ENCODE measurements at regions not wholly inside any gene's neighbourhood (a gene's known extent, or its start where the extent isn't known, plus 50 kb on each side); places are given as distances from the start of the nearest gene placed in this dataset.
A peak's percentile ranks its signal among the peaks of the same experiment; 100 is the strongest.

DNA sequence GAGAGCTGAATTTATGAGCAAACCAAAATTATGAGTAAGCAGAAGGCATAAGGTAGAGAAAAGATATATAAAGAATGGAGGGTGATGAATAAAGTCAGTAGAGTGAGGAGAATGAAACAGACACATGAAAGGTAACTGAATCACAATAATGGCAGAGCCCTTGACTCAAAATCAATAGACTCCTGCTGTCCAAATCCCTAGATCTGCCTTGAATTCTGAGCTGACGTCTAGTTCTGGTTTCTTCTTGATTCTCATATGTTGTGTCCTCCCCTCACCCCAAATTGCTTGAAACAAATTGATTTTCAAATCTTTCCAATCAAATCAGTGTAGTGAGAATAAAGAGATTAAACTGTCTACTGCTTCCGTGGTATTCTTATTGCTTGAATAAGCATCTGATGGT lies 86.6 kb upstream of the IQCM start:
- Histone ChIP-seq H3K4me1 (ENCODE audit: control insufficient read depth in 1 of 2, extremely low read depth in 1 of 2, insufficient read depth in 2 of 2, low read length in 2 of 2) (no peaks in the 10 kb centered on the region), H3K4me3 (ENCODE audit: control insufficient read depth in 1 of 2, extremely low read depth in 1 of 2, low read length in 1 of 2) (no peak overlapping the region), H3K36me3 (ENCODE audit: control insufficient read depth in 2 of 2, extremely low read depth in 1 of 2, insufficient read depth in 1 of 2, low read length in 1 of 2) (no peaks in the 10 kb centered on the region), H3K27me3 (replicated peaks in 1 of 2; ENCODE audit: control insufficient read depth in 2 of 2, extremely low read depth in 1 of 2, insufficient read depth in 2 of 2, low read length in 1 of 2) (no peaks in the 10 kb centered on the region), H3K27ac (ENCODE audit: low read length) (no peak overlapping the region), H3K9me3 (no peaks in the 10 kb centered on the region)
- H3K27ac Mint-ChIP-seq, result no peak overlapping the region
- H3K36me3 Mint-ChIP-seq, result no peaks in the 10 kb centered on the region
- no peaks in the 10 kb centered on the region for H3K4me1 Mint-ChIP-seq
- no peak overlapping the region for H3K4me3 Mint-ChIP-seq
- no peak for DNase-seq
- peaks cover 0 to 5% of the 10 kb centered on the region in 2 donors for H3K27me3 Mint-ChIP-seq
- no CpG with 5 or more reads among the region's 2 CpGs for WGBS (ENCODE audit: insufficient coverage)
- ChIA-PET POLR2A (no interaction called here), CTCF (no interaction called here)
- no peaks in the 10 kb centered on the region for H3K9me3 Mint-ChIP-seq
- ATAC-seq (replicated peaks in 1 of 4), result no peak

DNA sequence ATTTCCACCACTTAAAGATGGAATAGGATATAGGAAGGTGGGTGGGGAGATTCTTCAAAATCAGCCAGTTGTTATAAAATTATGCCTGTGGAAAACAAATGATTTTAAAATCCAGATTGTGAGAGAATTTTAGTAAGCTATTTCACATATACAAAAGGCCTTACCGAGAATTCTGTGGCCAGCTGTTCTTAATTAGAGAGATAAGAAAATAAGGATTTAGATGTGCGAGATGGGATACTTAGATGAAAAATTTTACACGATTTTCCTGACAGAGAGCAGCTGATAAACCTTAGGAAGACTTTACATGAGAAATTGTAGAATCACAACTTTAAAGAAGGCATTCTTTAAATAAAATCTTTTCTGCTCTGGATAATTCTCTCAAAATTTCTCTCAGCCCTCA lies 94.5 kb upstream of the IQCM start:
- no peaks in the 10 kb centered on the region for H3K9me3 ChIP-seq
- DNase-seq, result no peak
- no peaks in the 10 kb centered on the region for H3K36me3 ChIP-seq (ENCODE audit: control insufficient read depth in 2 of 2, extremely low read depth in 1 of 2, insufficient read depth in 1 of 2, low read length in 1 of 2)
- H3K27ac ChIP-seq (ENCODE audit: low read length), result no peak overlapping the region
- ChIA-PET POLR2A (no interaction called here), CTCF (no interaction called here)
- Mint-ChIP-seq H3K27ac (no peak overlapping the region), H3K36me3 (no peaks in the 10 kb centered on the region), H3K9me3 (no peaks in the 10 kb centered on the region), H3K4me1 (no peaks in the 10 kb centered on the region), H3K4me3 (no peak overlapping the region), H3K27me3 (peaks cover 2 to 4% of the 10 kb centered on the region in 2 donors)
- H3K27me3 ChIP-seq (replicated peaks in 1 of 2; ENCODE audit: control insufficient read depth in 2 of 2, extremely low read depth in 1 of 2, insufficient read depth in 2 of 2, low read length in 1 of 2), result no peaks in the 10 kb centered on the region
- no CpG with 5 or more reads among the region's 3 CpGs for WGBS (ENCODE audit: insufficient coverage)
- H3K4me3 ChIP-seq (ENCODE audit: control insufficient read depth in 1 of 2, extremely low read depth in 1 of 2, low read length in 1 of 2), result no peak overlapping the region
- no peaks in the 10 kb centered on the region for H3K4me1 ChIP-seq (ENCODE audit: control insufficient read depth in 1 of 2, extremely low read depth in 1 of 2, insufficient read depth in 2 of 2, low read length in 2 of 2)
- no peak for ATAC-seq (replicated peaks in 1 of 4)

DNA sequence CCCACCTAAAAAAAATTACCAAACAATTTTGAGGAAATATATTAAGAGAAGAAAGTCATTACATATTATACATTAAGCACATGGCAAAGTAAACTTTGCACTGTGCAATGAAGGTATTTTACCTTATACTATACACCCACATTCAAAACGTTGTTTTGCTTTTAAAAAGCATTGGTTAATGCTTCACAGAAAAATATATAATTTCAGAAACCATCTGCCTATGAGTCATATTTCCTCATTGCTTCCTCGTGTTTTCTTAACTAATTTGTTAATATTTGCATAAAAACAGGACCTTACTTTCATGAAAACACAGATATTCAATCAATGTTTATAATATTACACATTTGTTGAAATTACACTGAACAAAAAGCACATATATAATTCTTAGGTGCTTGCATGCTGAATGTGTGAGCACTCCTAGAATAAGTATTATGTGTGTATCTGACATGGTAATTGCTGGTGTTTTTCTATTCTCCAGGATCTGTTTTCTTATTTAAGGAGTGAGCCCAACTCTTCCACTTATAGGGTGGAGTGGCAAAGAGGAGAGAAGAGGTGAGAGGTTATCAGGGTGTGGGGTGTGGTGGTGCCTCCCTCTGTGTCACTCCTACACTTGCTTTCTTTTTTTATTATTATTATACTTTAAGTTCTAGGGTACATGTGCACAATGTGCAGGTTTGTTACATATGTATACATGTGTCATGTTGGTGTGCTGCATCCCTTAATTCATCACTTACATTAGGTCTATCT lies 95.1 kb upstream of the IQCM start:
- no peaks in the 10 kb centered on the region for H3K4me1 ChIP-seq (ENCODE audit: control insufficient read depth in 1 of 2, extremely low read depth in 1 of 2, insufficient read depth in 2 of 2, low read length in 2 of 2)
- no peaks in the 10 kb centered on the region for H3K9me3 Mint-ChIP-seq
- no peaks in the 10 kb centered on the region for H3K27me3 ChIP-seq (replicated peaks in 1 of 2; ENCODE audit: control insufficient read depth in 2 of 2, extremely low read depth in 1 of 2, insufficient read depth in 2 of 2, low read length in 1 of 2)
- no peaks in the 10 kb centered on the region for H3K36me3 Mint-ChIP-seq
- no peak overlapping the region for H3K4me3 Mint-ChIP-seq
- ChIA-PET CTCF (interaction anchor here in 1 of 2 donors (0.7 kb wide), 1 partner anchor 23 kb away, joined by 3 read pairs; no protein-coding TSS in a partner anchor), POLR2A (no interaction called here)
- H3K4me1 Mint-ChIP-seq, result no peaks in the 10 kb centered on the region
- H3K27ac ChIP-seq (ENCODE audit: low read length), result no peak overlapping the region
- H3K27ac Mint-ChIP-seq, result no peak overlapping the region
- H3K4me3 ChIP-seq (ENCODE audit: control insufficient read depth in 1 of 2, extremely low read depth in 1 of 2, low read length in 1 of 2), result no peak overlapping the region
- ATAC-seq (replicated peaks in 1 of 4) (no peak), DNase-seq (no peak)
- H3K36me3 ChIP-seq (ENCODE audit: control insufficient read depth in 2 of 2, extremely low read depth in 1 of 2, insufficient read depth in 1 of 2, low read length in 1 of 2), result no peaks in the 10 kb centered on the region
- peaks cover 4 to 6% of the 10 kb centered on the region in 2 donors for H3K27me3 Mint-ChIP-seq
- no peaks in the 10 kb centered on the region for H3K9me3 ChIP-seq
- no CpG with 5 or more reads among the region's 2 CpGs for WGBS (ENCODE audit: insufficient coverage)

DNA sequence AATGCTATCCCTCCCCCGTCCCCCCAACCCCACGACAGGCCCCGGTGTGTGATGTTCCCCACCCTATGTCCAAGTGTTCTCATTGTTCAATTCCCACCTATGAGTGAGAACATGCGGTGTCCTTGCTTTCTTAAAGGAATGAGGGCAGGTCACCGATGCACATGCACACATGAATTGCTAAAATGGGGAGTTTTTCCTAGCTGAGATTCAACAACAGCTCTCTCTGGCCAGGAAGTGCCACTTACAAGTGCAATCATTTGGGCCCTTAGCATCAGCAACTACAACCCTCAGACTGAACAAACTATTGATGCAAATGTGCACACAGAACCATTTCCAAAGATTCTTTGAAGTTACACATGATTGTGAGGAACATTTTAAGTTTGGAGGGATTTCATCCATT lies 95.7 kb upstream of the IQCM start:
- CTCF ChIA-PET, result interaction anchor here in 1 of 2 donors (0.7 kb wide), 1 partner anchor 23 kb away, joined by 3 read pairs; no protein-coding TSS in a partner anchor
- no peaks in the 10 kb centered on the region for H3K4me1 ChIP-seq (ENCODE audit: control insufficient read depth in 1 of 2, extremely low read depth in 1 of 2, insufficient read depth in 2 of 2, low read length in 2 of 2)
- no peak overlapping the region for H3K4me3 ChIP-seq (ENCODE audit: control insufficient read depth in 1 of 2, extremely low read depth in 1 of 2, low read length in 1 of 2)
- H3K27me3 ChIP-seq (replicated peaks in 1 of 2; ENCODE audit: control insufficient read depth in 2 of 2, extremely low read depth in 1 of 2, insufficient read depth in 2 of 2, low read length in 1 of 2), result no peaks in the 10 kb centered on the region
- H3K9me3 ChIP-seq, result no peaks in the 10 kb centered on the region
- POLR2A ChIA-PET, result no interaction called here
- ATAC-seq (replicated peaks in 1 of 4) (no peak), DNase-seq (no peak)
- no peak overlapping the region for H3K27ac ChIP-seq (ENCODE audit: low read length)
- H3K27me3 Mint-ChIP-seq, result peaks cover 4 to 6% of the 10 kb centered on the region in 2 donors
- 90% methylated on average over 2 of the region's 5 CpGs for WGBS (ENCODE audit: insufficient coverage)
- H3K4me3 Mint-ChIP-seq, result no peak overlapping the region
- H3K4me1 Mint-ChIP-seq, result no peaks in the 10 kb centered on the region
- no peaks in the 10 kb centered on the region for H3K9me3 Mint-ChIP-seq
- no peak overlapping the region for H3K27ac Mint-ChIP-seq
- no peaks in the 10 kb centered on the region for H3K36me3 Mint-ChIP-seq
- no peaks in the 10 kb centered on the region for H3K36me3 ChIP-seq (ENCODE audit: control insufficient read depth in 2 of 2, extremely low read depth in 1 of 2, insufficient read depth in 1 of 2, low read length in 1 of 2)

DNA sequence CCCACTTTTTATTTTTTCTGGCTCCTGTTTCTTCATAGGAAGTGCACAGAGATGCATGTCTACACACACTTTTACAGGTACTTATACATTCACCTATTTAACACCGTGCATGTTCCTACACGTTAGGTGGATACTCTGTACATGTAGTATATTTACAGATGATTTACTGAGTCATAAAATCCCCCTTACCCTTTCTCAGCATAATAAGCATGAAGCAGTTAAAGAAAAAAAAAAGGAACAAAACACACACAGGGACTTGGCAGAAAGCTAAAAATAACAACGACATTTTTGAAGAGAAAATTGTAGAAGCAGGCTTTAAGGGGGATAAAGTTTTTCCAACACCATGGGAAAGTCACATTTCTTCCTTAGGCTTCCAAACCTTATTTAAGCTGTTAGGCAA lies 96.4 kb upstream of the IQCM start:
- no peaks in the 10 kb centered on the region for H3K27me3 ChIP-seq (replicated peaks in 1 of 2; ENCODE audit: control insufficient read depth in 2 of 2, extremely low read depth in 1 of 2, insufficient read depth in 2 of 2, low read length in 1 of 2)
- H3K4me3 ChIP-seq (ENCODE audit: control insufficient read depth in 1 of 2, extremely low read depth in 1 of 2, low read length in 1 of 2), result no peak overlapping the region
- ChIA-PET POLR2A (no interaction called here), CTCF (no interaction called here)
- ATAC-seq (replicated peaks in 1 of 4) (no peak), DNase-seq (no peak)
- peaks cover 4 to 6% of the 10 kb centered on the region in 2 donors for H3K27me3 Mint-ChIP-seq
- H3K4me3 Mint-ChIP-seq, result no peak overlapping the region
- no peak overlapping the region for H3K27ac ChIP-seq (ENCODE audit: low read length)
- WGBS (ENCODE audit: insufficient coverage), result no CpG with 5 or more reads among the region's 3 CpGs
- H3K9me3 ChIP-seq, result no peaks in the 10 kb centered on the region
- H3K4me1 ChIP-seq (ENCODE audit: control insufficient read depth in 1 of 2, extremely low read depth in 1 of 2, insufficient read depth in 2 of 2, low read length in 2 of 2), result no peaks in the 10 kb centered on the region
- H3K36me3 ChIP-seq (ENCODE audit: control insufficient read depth in 2 of 2, extremely low read depth in 1 of 2, insufficient read depth in 1 of 2, low read length in 1 of 2), result no peaks in the 10 kb centered on the region
- no peaks in the 10 kb centered on the region for H3K4me1 Mint-ChIP-seq
- no peaks in the 10 kb centered on the region for H3K9me3 Mint-ChIP-seq
- H3K27ac Mint-ChIP-seq, result no peak overlapping the region
- no peaks in the 10 kb centered on the region for H3K36me3 Mint-ChIP-seq

DNA sequence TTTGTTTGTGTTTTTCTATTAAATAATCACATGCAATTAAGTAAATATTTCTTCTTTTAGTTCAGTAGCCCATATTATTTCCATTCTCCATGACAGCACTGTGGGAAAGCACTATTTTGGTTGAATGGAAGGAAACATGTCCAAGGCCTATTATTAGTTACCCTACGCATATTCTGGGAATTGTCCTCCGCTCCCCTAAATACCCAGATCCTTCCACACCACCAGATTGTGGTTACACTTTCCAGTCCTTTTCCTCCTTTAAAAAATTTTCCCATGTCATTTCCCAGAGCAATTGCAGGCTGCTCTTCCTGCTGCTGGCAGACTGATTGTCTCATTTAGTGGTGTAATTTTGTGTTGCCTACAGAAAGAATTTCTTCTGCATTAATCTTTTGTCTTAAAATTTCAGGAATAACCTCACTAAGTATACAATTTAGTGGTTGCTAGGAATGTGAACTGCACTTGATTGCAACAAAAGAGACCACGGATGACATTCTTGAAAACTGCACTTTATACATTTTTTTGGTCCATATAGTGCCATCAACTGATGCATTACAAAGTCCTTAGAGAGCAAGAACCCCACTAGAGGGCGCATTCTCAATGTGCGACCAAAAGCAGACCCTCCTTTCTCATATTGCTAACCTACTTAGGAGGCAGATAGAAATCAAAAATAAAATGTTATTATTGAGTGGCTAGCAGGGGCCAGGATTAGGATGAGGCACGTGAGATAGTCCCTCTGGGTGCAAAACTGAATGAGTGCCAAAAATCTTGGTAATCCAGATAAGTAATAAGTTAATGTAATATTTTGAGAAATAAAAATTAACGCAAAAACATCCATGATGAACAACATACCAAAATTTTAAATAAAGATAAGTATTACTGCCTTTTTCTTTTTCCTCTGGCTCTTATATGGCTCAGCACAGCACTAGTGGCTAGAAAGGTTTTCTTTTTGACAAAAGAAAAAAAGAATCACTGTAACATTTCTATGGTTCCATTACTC lies 98.8 kb upstream of the IQCM start:
- peaks cover 4 to 6% of the 10 kb centered on the region in 2 donors for H3K27me3 Mint-ChIP-seq
- DNase-seq, result peak in 3 of 35 experiments; percentile 0 to 17 (median 4)
- POLR2A ChIA-PET, result no interaction called here
- CTCF ChIA-PET, result no interaction called here
- ATAC-seq (replicated peaks in 1 of 4), result no peak
- Histone ChIP-seq H3K9me3 (no peaks in the 10 kb centered on the region), H3K27me3 (replicated peaks in 1 of 2; ENCODE audit: control insufficient read depth in 2 of 2, extremely low read depth in 1 of 2, insufficient read depth in 2 of 2, low read length in 1 of 2) (no peaks in the 10 kb centered on the region), H3K4me1 (ENCODE audit: control insufficient read depth in 1 of 2, extremely low read depth in 1 of 2, insufficient read depth in 2 of 2, low read length in 2 of 2) (no peaks in the 10 kb centered on the region), H3K36me3 (ENCODE audit: control insufficient read depth in 2 of 2, extremely low read depth in 1 of 2, insufficient read depth in 1 of 2, low read length in 1 of 2) (no peaks in the 10 kb centered on the region), H3K27ac (ENCODE audit: low read length) (no peak overlapping the region), H3K4me3 (ENCODE audit: control insufficient read depth in 1 of 2, extremely low read depth in 1 of 2, low read length in 1 of 2) (no peak overlapping the region)
- WGBS (ENCODE audit: insufficient coverage), result 93% methylated on average over 2 of the region's 7 CpGs
- H3K27ac Mint-ChIP-seq, result no peak overlapping the region
- H3K4me1 Mint-ChIP-seq, result no peaks in the 10 kb centered on the region
- no peaks in the 10 kb centered on the region for H3K36me3 Mint-ChIP-seq
- H3K4me3 Mint-ChIP-seq, result no peak overlapping the region
- no peaks in the 10 kb centered on the region for H3K9me3 Mint-ChIP-seq

All from T-cell (primary cell).